ENCODE measurements at regions not wholly inside any gene's neighbourhood (a gene's known extent, or its start where the extent isn't known, plus 50 kb on each side); places are given as distances from the start of the nearest gene placed in this dataset.
A peak's percentile ranks its signal among the peaks of the same experiment; 100 is the strongest.

GRCh38 chr6:99822741-99823512 is 171.1 kb downstream of the MCHR2 start:
- CTCF ChIA-PET: interaction anchor here (0.5 to 0.9 kb wide), 2 partner anchors 23 to 53 kb away, joined by 3 to 5 read pairs; no protein-coding TSS in a partner anchor
- no peak for DNase-seq (ENCODE audit: low spot score)

More at GRCh38 chr6:99822741-99823512, 171.1 kb downstream of the MCHR2 start:
- peaks cover 21% of the 10 kb centered on the region for H3K27me3 Mint-ChIP-seq (ENCODE audit: low read depth)
- no peaks in the 10 kb centered on the region for H3K36me3 Mint-ChIP-seq
- TF ChIP-seq NFATC4 (CRISPR knock-in tag; IDR thresholded peaks at IDR 0.05) (no peak), ELF4 (CRISPR knock-in tag; IDR thresholded peaks at IDR 0.05; ENCODE audit: low read depth) (no peak), ZNF423 (CRISPR knock-in tag; IDR thresholded peaks at IDR 0.05) (no peak), ZNF416 (CRISPR knock-in tag; IDR thresholded peaks at IDR 0.05) (no peak), RORB (CRISPR knock-in tag; IDR thresholded peaks at IDR 0.05) (no peak), HMGA2 (CRISPR knock-in tag; IDR thresholded peaks at IDR 0.05) (no peak), FOXP4 (CRISPR knock-in tag; IDR thresholded peaks at IDR 0.05) (no peak), TCF7 (CRISPR knock-in tag; IDR thresholded peaks at IDR 0.05; ENCODE audit: low read depth) (no peak), JAZF1 (CRISPR knock-in tag; IDR thresholded peaks at IDR 0.05) (no peak), MXD4 (CRISPR knock-in tag; IDR thresholded peaks at IDR 0.05; ENCODE audit: borderline replicate concordance) (no peak), SMAD4 (CRISPR knock-in tag; IDR thresholded peaks at IDR 0.05) (no peak), AFF4 (CRISPR knock-in tag; IDR thresholded peaks at IDR 0.05; ENCODE audit: borderline replicate concordance) (no peak), CBFB (CRISPR knock-in tag; IDR thresholded peaks at IDR 0.05; ENCODE audit: low read depth) (no peak), ZBTB21 (CRISPR knock-in tag; IDR thresholded peaks at IDR 0.05; ENCODE audit: borderline replicate concordance) (no peak), ZNF219 (CRISPR knock-in tag; IDR thresholded peaks at IDR 0.05; ENCODE audit: borderline replicate concordance) (no peak), ETV6 (CRISPR knock-in tag; IDR thresholded peaks at IDR 0.05) (no peak)
- TF ChIP-seq, protein P1, sequence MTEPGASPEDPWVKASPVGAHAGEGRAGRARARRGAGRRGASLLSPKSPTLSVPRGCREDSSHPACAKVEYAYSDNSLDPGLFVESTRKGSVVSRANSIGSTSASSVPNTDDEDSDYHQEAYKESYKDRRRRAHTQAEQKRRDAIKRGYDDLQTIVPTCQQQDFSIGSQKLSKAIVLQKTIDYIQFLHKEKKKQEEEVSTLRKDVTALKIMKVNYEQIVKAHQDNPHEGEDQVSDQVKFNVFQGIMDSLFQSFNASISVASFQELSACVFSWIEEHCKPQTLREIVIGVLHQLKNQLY (CRISPR knock-in tag; IDR thresholded peaks at IDR 0.05): no peak
- TF ChIP-seq, protein P2, sequence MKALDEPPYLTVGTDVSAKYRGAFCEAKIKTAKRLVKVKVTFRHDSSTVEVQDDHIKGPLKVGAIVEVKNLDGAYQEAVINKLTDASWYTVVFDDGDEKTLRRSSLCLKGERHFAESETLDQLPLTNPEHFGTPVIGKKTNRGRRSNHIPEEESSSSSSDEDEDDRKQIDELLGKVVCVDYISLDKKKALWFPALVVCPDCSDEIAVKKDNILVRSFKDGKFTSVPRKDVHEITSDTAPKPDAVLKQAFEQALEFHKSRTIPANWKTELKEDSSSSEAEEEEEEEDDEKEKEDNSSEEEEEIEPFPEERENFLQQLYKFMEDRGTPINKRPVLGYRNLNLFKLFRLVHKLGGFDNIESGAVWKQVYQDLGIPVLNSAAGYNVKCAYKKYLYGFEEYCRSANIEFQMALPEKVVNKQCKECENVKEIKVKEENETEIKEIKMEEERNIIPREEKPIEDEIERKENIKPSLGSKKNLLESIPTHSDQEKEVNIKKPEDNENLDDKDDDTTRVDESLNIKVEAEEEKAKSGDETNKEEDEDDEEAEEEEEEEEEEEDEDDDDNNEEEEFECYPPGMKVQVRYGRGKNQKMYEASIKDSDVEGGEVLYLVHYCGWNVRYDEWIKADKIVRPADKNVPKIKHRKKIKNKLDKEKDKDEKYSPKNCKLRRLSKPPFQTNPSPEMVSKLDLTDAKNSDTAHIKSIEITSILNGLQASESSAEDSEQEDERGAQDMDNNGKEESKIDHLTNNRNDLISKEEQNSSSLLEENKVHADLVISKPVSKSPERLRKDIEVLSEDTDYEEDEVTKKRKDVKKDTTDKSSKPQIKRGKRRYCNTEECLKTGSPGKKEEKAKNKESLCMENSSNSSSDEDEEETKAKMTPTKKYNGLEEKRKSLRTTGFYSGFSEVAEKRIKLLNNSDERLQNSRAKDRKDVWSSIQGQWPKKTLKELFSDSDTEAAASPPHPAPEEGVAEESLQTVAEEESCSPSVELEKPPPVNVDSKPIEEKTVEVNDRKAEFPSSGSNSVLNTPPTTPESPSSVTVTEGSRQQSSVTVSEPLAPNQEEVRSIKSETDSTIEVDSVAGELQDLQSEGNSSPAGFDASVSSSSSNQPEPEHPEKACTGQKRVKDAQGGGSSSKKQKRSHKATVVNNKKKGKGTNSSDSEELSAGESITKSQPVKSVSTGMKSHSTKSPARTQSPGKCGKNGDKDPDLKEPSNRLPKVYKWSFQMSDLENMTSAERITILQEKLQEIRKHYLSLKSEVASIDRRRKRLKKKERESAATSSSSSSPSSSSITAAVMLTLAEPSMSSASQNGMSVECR (CRISPR knock-in tag; IDR thresholded peaks at IDR 0.05; ENCODE audit: borderline replicate concordance): no peak
- TF ChIP-seq, protein P3, sequence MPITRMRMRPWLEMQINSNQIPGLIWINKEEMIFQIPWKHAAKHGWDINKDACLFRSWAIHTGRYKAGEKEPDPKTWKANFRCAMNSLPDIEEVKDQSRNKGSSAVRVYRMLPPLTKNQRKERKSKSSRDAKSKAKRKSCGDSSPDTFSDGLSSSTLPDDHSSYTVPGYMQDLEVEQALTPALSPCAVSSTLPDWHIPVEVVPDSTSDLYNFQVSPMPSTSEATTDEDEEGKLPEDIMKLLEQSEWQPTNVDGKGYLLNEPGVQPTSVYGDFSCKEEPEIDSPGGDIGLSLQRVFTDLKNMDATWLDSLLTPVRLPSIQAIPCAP (CRISPR knock-in tag; IDR thresholded peaks at IDR 0.05): no peak
- TF ChIP-seq, protein P4, sequence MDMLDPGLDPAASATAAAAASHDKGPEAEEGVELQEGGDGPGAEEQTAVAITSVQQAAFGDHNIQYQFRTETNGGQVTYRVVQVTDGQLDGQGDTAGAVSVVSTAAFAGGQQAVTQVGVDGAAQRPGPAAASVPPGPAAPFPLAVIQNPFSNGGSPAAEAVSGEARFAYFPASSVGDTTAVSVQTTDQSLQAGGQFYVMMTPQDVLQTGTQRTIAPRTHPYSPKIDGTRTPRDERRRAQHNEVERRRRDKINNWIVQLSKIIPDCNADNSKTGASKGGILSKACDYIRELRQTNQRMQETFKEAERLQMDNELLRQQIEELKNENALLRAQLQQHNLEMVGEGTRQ (CRISPR knock-in tag; IDR thresholded peaks at IDR 0.05): no peak
- H3K27ac Mint-ChIP-seq: 0 out of 2 replicates have a peak overlapping the region, but pooled peaks have one; percentile 8
- H3K4me3 Mint-ChIP-seq: peak overlapping the region; percentile 72
- peaks cover 11% of the 10 kb centered on the region for H3K4me1 Mint-ChIP-seq
- POLR2A ChIA-PET: no interaction called here
- ATAC-seq: peak; percentile 70
- peaks cover 3% of the 10 kb centered on the region; the same call in 1 of the 2 replicates for H3K9me3 Mint-ChIP-seq
